ENCODE measurements at regions not wholly inside any gene's neighbourhood (a gene's known extent, or its start where the extent isn't known, plus 50 kb on each side); places are given as distances from the start of the nearest gene placed in this dataset.
"Not testable (repeated sequence)": the region's sequence is repeated elsewhere in the genome, so short reads cannot be mapped to it uniquely, and the experiment has no call there.

DNA sequence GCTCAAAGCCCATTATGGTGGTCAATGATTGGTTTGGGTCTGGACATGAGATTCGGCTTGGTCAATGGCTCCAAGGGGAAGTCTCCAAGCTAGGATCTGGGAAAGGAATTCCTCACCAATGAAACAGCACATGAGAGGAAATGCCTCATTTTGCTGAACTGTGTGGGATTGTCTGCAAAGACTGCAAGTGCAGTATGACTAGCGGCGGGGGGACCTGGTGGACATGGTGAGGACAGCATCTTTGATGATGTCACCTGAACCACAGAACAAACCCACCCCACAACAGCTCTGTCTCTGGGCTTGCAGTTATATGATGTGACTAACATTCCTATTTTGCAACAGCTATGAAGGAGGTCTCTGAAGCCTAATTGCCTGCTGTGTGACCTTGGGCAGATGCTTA is 50.6 kb upstream of the NKD1 start:
- DNase-seq = no peak

DNA sequence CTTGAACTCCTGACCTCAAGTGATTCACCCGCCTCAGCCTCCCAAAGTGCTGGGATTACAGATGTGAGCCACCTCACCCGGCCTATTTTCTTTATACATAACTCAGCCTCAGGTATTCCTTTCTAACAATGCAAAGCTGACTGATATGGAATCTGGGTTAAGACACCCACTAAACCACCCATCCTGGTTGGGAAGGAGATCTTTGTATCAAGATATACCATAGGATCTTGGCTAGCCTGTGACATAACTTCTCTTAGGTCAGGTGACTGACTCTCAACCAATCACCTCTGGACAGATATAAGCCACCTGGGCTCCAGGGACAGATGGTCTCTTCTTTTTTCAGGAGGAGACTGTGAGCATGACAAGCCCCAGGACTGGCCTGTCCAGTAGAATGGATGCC is 51.2 kb upstream of the NKD1 start:
- no peak for DNase-seq

DNA sequence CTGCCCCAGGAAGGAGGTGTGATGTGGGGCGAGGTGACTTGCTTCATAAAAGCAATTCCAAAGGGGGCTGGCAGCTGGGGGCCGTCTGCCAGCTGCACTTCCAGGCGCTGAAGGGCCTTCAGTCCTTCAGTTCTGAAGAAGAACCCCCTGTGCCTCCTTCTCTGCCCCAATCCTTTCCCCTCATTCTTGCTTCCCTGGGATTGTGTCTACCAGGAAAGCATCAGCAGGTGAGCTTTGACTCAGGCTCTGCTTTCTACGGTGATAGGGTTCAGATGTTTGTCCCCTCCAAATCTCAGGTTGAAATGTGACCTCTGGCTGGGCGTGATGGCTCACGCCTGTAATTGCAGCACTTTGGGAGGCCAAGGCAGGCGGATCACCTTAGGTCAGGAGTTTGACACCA is 52.5 kb upstream of the NKD1 start:
- DNase-seq = no peak

DNA sequence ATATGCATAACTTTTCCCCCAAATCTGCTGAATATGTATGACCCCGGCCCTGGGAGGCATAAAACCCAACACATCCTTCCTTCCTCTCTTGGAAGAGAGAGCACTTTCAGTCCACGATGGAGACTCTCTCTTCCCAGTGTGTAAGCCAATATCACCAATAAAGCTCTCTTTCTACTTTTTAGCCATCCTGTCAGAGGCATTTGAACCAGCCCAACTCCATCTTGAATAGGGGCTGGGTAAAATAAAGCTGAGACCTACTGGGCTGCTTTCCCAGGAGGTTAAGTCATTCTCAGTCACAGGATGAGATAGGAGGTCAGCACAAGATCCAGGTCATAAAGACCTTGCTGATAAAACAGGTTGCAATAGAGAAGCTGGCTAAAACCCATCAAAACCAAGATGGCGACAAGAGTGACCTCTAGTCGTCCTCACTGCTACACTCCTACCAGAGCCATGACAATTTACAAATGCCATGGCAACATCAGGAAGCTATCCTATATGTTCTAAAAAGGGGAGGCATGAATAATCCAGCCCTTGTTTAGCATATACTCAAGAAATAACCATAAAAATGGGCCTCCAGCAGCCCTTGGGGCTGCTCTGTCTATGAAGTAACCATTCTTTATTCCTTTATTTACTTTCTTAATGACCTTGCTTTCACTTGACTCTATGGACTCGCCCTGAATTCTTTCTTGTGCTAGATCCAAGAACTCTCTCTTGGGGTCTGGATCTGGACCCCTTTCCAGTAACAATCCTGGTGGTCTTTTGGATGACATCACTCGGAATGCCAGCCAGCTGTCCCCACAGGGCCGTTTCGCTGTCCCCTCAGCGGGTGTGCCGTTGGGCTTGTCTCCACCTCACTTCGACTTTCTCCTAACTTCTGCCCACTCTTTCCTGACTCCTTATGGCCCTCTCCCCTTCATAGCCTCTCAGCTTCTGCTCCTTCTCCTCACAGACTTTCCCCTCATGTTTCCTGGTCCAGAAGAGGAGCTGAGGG is 53.4 kb upstream of the NKD1 start:
- DNase-seq = no peak

DNA sequence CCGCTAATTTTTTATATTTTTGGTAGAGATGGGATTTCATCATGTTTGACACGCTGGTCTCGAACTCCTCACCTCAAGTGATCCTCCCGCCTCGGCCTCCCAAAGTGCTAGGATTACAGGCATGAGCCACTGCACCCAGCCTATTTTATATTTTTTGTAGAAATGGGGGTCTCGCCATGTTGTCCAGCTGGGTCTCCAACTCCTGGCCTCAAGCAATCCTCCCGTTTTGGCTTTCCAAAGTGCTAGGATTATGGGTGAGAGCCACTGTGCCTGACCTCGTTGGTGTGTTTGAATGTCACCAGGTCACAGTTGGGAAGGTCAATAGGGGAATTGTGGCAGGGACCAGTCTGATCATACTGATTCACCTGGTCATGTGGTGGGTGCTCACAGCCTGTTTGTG is 56.7 kb upstream of the NKD1 start:
- no peak for DNase-seq

DNA sequence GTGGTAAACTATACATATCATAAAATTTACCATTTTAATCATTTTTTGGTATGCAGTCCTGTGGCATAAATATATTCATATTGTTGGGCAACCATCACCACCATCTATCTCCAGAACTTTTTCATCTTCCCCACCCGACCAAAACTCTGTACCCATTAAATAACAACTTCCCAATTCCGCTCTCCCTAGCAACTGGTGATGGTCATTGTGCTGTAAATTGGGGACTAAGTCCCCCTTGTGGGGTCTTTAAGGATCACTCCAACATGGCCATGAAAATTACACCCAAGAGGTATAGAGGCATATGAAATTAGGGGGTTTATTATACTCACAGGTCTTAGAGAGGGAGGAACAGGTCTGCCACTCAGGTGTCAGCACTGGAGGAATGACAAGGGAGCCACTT is 57.4 kb upstream of the NKD1 start:
- no peak for DNase-seq

DNA sequence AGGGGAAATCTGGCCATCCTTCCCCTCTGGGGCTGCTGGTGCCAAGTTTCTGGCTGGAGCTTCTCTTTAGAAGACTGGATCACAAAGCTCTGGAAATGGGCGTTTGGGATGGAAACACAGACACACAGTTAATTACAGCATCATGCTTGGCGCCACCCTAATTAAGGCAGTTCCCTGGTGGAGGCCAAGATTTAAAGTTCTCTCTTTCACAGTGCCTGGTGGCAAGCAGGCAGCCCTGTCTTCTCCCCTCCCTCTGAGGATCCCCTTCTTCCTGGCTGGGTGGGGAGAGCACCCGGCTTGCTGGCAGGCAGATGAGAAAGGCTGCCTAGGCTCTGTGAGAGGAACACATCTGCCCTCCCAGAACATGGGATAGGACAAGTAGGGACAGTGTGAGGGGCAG is 59.0 kb upstream of the NKD1 start:
- DNase-seq = no peak

DNA sequence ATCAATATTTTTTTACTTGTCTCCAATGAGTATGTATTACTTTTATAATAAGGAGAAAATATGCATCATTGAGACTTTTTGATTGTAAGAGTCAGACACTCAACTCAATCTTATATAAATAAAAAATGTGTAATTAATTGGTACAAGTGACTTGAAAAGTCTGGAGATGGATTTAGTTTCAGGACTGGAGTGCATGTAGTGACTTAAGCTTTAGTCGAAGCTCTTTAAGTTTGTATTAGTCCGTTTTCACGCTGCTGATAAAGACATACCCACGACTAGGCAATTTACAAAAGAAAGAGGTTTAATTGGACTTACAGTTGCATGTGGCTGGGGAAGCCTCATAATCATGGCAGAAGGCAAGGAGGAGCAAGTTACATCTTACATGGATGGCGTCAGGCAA is 60.7 kb upstream of the NKD1 start:
- no peak for DNase-seq

DNA sequence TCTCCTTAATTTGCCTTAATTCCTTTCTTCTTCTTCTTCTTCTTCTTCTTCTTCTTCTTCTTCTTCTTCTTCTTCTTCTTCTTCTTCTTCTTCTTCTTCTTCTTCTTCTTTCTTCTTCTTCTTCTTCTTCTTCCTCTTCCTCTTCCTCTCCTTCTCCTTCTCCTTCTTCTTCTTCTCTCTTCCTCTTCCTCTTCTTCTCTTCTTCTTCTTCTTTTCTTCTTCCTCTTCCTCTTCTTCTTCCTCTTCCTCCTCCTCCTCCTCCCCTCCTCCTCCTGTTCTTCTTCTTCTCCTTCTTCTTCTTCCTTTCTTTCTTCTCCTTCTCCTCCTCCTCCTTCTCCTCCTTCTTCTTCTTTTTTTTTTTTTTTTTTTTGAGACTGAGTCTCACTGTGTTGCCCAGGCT is 62.0 kb upstream of the NKD1 start:
- DNase-seq = not testable (repeated sequence)

DNA sequence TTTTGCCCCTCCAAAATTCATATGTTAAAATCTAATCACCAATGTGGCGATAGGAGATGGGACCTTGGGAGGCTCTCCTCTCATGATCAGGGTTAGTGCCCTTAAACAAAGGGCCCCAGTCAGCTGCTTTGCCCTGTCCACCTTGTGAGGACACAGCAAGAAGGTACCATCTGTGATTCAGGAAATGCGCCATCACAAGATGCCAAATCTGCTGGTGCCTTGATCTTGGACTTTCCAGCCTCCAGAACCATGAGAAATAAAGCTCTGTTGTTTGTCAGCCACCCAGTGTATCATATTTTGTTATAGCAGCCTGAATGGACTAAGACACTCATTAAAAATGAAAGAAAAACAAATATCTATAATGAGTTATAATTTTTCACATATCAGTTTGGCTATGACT is 63.0 kb upstream of the NKD1 start:
- DNase-seq = no peak

DNA sequence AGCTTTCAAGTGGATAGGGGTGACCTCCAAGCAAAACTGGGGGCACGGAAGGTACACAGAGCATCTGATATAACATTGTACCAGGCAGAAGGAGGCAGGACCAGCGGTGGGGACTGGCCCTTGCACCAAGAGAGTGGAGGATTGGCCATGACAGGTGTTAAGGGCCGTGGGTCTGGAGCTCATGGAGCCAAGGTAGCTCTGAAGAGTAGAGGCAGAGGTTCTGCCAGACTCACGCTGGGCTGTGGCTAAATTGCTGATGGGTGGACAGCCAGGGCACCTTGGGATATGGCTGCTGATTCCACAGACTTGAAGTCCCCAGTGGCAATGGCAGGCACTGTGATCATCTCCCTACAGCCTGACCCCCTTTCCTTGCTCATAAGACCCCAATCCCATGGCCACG is 65.9 kb upstream of the NKD1 start:
- no peak for DNase-seq

DNA sequence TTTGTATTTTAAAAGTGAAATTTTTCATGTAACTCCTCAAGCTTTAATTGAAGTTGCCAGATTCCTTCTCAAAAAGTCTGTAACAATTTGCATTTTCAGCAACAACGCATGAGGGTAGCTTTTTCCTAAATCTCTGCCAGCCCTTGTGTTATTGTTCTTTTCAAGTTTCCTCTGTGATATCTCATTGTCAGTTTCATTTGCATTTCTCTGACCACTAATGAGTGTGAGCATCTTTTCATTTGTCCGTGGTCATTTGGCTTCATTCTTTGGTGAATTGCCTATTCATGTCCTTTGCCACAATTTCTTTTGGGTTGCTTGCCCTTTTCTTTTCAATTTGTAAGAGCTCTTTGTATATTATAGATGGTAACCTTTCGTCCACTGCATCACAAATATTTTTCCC is 68.0 kb upstream of the NKD1 start:
- DNase-seq = no peak

DNA sequence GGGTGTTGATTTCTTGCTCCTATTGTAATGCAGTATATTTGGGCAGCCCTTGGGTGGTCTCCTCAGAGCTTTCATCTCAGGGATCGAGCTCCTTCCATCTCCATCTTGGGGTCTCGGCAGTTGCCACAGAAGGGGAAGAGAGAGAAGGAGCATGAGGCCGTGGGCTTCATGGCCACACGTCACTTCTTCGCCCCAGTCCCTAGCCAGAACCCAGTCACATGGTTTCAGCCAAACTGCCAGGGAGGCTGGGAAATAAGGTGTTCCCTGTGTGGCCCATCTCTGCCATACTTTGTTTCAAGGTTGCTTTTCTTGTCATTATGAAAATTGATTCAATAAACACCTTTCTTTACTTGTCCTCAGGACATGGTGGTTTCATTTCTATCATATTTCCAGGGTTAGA is 68.4 kb upstream of the NKD1 start:
- DNase-seq = no peak

DNA sequence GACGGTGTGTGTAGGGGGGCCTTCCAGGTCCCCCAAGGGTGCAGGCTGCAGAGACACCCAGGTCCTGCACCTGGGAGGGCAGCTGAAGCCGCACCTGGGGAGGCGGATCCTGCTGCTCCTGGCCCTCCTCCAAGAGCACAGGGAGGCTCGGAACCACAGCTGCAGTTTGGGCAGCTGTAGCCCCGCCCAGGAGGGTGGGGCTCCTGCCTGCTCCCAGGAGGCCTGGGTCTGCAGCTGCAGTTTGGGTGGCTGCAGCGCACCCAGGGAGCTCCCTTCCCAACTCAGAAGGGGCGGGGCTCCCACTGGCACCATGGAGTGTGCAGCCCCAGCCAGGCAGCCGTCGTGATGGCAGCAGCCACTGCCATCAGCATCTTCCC is 69.4 kb upstream of the NKD1 start:
- DNase-seq = peak; percentile 68

DNA sequence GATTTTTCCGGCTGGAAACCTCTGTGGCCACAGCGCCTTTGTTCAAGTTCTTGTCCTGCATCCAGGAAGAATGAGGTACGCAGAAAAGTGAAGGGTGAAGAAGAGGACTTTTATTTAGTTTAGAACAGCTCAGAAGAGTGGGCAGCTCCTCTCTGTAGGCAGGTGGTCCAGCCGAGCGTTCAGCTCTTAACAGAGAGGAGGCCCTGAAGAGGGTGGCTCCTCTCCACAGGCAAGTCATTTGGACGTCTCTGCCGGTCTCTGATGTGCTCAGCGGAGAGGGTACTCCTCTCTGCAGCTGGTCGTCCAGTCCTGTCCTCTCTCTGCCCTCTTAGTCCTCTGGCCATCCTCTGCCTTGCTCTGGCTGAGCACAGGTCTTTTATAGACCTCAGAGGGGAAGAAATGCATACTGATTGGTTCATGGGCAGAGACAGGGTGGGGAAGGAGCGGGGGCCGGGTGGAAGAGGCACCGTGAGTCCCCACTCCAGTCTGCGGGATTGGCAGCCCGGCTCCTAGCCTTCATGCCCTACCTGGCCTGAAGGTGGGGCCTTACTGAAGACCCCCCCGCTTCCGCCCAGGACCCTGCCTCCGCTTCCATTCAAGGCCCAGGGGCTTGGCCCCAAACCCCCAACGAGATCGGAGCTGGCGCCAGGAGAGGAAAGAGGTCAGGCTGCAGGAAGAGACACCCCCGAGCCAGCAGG is 70.0 kb upstream of the NKD1 start:
- peak; percentile 67 for DNase-seq

DNA sequence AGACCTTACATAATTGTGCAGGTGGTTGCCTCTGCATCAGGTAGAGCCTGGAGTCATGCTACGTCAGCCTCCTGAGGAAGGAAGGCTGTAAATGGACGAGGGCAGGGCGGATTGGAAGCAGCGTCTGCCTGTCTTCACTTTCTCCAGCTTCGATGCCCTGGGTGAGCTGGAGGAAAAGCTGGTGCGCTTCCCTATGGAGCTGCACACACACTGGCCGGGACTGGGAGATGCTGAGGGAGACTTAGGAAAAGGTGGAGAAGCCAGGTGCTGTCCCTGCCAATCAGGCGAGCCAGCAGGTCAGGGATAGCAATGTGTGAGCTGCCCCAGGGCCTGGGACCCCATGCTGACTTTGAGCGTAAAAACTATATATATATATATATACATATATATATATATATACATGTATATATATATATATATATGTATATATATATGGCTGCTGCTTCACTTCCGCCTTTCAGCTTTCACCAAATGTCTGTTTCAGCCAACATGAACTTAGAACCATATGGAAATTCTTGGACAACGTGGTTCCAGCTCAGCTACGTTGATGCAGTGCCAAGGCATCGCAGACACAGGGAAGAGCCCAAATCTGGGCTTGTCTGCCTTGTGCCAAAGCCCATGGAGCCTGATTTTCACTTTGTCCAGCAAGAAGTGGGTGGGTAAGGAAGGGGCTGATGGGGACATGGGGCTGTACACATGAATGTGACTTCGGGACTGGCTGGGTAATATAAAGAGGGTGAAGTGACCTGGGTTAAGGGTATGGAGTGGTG is 71.5 kb upstream of the NKD1 start:
- no peak for DNase-seq

DNA sequence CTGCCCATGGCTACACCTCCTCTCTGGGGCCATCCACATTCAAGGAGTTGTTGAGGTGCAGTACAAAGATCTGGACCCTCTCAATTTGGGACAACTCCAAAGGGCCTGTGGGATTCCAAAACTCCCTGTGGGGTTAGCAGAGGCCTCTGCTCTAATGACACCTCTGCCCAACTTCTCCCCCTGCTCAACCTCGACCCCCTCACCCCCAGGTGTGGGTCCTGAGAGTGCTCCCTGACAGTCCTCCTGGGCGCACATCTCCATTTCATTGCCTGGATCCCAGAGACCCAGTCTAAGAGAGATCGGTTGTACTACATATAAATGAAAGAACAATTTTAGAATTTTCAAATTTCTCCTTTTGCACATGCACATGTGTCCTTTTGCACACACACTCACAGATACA is 73.0 kb upstream of the NKD1 start:
- no peak for DNase-seq

DNA sequence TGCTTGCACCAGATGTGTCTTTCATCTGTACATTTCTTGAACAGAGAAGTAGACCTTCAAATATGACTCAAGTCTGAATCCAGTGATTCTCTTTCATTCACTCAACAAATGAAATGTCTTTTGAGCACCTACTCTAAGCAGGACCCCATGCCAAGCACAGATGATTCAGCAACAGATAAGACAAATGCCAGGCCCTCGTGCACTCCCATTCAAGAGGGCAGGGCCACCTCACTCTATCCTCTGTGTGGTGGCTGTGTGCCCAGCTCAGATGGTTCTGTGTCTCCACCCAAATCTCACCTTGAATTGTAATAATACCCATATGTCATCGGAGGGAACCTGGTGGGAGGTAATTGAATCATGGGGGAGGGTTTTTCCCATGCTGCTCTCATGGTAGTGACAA is 74.1 kb upstream of the NKD1 start:
- no peak for DNase-seq

DNA sequence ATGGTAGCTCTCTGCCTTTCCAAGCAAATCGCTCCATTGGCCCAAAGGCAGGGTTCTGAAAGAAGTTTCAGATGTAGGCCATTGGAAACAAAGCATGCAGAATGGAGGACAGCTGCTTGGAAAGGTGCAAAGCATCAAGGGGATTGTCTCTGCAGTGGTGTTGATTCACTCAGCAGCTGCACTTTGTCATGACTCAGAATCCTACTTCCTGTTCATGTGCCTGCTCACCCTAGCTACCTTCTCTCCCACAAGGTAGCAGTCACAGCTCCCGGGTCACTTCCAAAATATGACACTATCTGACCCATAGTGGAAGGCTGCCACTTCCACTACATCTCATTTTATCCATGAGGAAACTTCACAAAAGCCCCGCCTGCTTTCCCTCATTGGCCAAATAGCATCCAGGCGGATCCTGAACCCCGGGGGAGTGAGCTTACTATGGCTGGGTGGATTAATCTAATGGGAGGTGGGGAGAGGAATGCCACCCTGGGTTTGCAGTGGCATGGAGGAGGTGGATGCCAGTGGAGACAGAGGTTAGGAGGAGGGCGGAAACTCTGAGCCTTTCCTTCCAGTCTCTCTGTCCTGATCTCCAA is 74.7 kb upstream of the NKD1 start:
- DNase-seq = peak; percentile 56

DNA sequence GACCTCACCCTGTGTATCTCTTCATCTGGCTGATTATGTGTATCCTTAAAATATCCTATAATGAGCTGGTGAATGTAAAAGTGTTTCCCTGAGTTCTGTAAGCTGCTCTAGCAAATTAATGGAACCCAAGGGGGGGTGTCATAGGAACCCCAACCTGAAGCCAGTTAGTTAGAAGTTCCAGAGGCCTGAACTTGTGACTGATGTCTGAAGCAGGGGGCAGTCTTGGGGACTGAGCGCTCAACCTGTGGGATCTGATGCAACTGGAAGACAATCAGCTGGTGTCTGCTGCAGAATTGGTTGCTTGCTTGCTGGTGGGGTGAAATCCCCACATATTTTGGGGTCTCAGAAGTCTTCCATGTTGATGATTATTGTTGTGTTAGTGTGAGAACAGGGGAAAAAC is 75.7 kb upstream of the NKD1 start:
- no peak for DNase-seq

DNA sequence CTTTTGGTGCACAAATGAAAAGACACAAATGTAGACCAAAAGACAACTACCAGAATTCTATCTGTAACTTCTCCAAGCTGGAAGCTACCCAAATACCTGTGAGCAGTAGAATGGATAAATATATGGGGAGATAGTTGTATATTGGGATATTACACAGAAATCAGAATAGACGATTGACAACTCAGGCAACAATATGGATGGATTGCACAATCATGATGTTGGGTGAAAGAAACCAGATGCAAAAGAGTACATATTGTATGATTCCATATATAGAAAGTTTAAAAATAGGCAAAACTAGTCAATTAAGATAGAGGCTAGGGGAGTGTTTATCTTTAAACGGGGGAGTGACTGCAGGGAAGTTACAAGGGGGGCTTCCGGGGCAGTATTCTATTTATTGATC is 77.5 kb upstream of the NKD1 start:
- DNase-seq = no peak

DNA sequence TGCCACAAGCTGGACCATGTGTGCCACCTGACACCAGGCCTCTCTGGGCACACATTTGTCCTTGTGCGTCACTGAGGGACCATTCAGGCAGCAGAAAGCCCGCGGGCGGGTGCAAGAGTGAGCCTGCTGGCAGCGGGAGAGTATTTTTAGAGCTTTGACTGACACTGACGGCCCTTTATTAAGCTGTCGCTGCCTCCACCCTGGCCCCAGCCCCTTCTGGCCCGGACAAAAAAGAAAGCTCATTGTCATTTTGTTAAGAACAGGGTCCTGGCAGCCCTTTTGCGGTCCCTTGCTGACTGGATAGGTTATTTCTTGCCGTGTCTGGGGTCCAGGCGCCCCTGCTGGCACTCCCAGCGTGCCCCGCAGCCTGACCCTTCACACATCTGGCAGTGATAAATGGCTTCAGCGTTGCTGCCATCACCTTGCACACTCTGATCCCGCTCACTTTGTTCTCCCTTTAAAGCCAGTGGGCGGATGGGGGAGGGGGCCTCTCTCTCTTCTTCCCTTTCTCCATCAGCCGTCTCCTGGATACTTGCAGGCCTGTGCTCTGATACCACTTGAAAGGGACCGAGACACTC is 78.4 kb upstream of the NKD1 start:
- DNase-seq = peak; percentile 58
